Testis (tissue), 2 donors: ENCODE measurements at regions not wholly inside any gene's neighbourhood (a gene's known extent, or its start where the extent isn't known, plus 50 kb on each side); places are given as distances from the start of the nearest gene placed in this dataset.

Experiments used
- POLR2A ChIP-seq: fragments of 450-650 bp; IDR thresholded peaks from one replicate; pipeline ENCODE4 v1.6.1; 2017; ENCODE audit warnings: antibody characterized with exemption, mild to moderate bottlenecking, moderate library complexity
- TF ChIP-seq, protein P1 (sequence below), 3 experiments: fragments of 450-650 bp in 2 of 3; fragments of 200-600 bp in 1 of 3; sonication (generic) in 1 of 3; IDR thresholded peaks; one replicate each; pipeline ENCODE4 v1.5.1; 2016 to 2019; ENCODE audit warnings: antibody characterized with exemption in 3 of 3, mild to moderate bottlenecking in 2 of 3, moderate library complexity in 1 of 3

DNA sequence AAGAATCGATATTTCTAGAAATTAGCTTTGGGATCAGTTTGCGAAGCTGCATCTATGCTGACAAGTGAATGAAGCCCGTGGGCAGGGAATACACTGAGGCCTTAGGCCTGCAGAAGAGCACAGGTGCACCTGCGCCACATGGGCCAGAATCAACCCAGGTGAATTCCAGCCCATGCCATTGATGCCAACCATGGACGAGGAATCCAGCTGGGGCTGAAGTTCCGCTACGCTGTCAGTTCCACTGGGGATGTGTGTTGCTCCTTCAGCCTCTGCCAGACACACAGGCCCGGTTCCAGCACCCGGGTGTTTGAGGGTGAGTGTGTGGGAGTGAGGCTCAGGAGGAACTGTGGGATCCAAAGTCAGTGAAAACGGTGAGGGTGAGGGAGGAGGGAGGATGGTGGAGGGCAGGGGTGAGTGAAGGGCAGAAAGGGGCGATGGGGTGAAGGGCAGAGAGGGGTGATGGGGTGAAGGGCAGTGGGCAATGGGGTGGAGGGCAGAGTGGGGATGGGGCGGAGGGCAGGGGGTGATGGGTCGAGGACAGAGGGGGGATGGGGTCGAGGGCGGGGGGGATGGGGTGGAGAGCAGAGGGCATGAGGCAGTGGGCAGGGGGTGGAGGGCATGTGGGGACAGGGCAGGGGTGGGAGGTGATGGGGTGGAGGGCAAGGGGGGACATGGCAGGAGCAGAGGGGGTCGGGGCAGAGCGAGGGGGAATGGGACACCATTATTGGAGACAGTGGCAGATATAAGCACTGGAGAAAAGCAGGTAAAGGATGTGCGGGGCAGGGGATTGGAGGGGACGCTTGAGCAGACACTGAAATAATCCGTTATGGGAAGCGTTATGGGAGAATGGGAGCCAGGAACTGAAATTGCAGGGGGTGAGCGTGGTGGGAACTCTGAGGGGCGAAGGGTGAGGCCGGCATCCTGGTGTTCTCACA is 931.6 kb downstream of the BRD1 start:
- TF ChIP-seq, protein P1, sequence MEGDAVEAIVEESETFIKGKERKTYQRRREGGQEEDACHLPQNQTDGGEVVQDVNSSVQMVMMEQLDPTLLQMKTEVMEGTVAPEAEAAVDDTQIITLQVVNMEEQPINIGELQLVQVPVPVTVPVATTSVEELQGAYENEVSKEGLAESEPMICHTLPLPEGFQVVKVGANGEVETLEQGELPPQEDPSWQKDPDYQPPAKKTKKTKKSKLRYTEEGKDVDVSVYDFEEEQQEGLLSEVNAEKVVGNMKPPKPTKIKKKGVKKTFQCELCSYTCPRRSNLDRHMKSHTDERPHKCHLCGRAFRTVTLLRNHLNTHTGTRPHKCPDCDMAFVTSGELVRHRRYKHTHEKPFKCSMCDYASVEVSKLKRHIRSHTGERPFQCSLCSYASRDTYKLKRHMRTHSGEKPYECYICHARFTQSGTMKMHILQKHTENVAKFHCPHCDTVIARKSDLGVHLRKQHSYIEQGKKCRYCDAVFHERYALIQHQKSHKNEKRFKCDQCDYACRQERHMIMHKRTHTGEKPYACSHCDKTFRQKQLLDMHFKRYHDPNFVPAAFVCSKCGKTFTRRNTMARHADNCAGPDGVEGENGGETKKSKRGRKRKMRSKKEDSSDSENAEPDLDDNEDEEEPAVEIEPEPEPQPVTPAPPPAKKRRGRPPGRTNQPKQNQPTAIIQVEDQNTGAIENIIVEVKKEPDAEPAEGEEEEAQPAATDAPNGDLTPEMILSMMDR (IDR thresholded peaks at IDR 0.05) = no peak
- TF ChIP-seq POLR2A = no peak
